AG09309 (cell line): ENCODE measurements at regions not wholly inside any gene's neighbourhood (a gene's known extent, or its start where the extent isn't known, plus 50 kb on each side); places are given as distances from the start of the nearest gene placed in this dataset.

Experiments used
- DNase-seq: peaks from one replicate; pipeline ENCODE4 v3.0.0-alpha.2; 2010; ENCODE audit warnings: low read depth
- H3K4me3 ChIP-seq: 2 replicates; pipeline ENCODE4 v1.5.1; 2011; ENCODE audit warnings: mild to moderate bottlenecking, low read depth, low read length, moderate library complexity; ENCODE audit not compliant: control insufficient read depth
- TF ChIP-seq, protein P1 (sequence below): IDR thresholded peaks from 2 replicates; pipeline ENCODE4 v1.5.1; 2011; ENCODE audit warnings: mild to moderate bottlenecking, low read depth, low read length, inconsistent platforms; ENCODE audit not compliant: insufficient read depth, control insufficient read depth; ENCODE audit errors: missing control alignments

DNA sequence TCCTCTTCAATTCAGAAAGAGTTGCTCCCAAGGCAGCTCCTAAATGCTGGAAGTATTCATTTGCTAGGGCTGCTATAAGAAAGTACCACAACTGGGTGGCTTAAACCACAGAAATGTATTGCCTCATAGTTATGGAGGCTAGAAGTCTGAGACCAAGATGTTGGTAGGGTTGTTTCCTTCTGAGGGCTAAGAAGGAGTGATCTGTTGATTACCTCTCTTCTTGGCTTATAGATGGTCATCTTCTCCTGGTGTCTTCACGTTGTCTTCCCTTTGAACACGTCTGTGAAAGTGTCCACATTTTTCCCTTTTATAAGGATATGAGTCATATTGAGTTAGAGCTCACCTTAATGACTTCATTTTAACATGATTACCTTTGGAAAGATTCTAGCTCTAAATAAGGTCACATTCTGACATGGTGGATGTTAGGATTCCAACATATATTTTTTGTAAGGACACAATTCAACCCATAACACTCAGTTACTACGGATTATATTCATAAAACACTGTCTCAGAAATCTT, 266.3 kb downstream of the SPATA18 start:
- H3K4me3 ChIP-seq: no peak overlapping the region
- TF ChIP-seq, protein P1, sequence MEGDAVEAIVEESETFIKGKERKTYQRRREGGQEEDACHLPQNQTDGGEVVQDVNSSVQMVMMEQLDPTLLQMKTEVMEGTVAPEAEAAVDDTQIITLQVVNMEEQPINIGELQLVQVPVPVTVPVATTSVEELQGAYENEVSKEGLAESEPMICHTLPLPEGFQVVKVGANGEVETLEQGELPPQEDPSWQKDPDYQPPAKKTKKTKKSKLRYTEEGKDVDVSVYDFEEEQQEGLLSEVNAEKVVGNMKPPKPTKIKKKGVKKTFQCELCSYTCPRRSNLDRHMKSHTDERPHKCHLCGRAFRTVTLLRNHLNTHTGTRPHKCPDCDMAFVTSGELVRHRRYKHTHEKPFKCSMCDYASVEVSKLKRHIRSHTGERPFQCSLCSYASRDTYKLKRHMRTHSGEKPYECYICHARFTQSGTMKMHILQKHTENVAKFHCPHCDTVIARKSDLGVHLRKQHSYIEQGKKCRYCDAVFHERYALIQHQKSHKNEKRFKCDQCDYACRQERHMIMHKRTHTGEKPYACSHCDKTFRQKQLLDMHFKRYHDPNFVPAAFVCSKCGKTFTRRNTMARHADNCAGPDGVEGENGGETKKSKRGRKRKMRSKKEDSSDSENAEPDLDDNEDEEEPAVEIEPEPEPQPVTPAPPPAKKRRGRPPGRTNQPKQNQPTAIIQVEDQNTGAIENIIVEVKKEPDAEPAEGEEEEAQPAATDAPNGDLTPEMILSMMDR: no peak
- no peak for DNase-seq

DNA sequence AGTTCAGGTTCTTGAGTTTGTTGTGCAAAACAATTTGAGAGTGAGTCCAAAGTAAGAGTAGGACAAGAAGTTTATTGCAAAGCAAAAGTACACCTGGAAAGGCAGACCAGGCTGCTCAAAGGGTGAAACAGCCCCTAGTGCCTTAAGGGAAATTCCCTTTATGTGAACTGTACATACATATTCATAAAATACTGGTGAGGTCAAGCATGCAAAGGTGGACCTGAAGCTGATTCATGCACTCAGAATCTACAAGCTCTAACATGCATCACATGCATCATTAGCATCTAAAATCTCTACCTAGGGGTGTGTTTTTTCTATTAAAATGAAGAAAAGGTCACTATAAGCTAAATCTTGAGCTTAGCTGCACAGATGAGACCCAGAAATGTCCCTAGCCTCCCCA, 266.9 kb downstream of the SPATA18 start:
- TF ChIP-seq, protein P1: no peak
- H3K4me3 ChIP-seq: no peak overlapping the region
- no peak for DNase-seq

DNA sequence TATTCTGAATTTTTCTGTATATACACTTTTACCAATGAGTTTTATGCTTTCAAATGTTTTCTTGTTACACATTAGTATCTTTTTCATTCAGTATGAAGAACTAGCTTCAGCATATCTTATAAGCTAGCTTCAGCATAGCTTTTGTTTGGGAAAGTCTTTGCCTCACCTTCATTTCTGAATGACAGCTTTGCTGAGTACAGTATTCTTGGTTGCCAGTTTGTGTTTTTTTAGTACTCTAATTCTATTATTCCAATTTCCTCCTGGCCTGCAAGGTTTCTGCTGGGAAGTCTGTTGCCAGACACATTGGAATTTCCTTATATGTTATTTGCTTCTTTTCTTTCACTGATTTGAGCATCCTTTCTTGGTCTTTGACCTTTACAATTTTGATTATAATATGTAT, 278.8 kb downstream of the SPATA18 start:
- no peak for DNase-seq
- no peak overlapping the region for H3K4me3 ChIP-seq
- TF ChIP-seq, protein P1: no peak

DNA sequence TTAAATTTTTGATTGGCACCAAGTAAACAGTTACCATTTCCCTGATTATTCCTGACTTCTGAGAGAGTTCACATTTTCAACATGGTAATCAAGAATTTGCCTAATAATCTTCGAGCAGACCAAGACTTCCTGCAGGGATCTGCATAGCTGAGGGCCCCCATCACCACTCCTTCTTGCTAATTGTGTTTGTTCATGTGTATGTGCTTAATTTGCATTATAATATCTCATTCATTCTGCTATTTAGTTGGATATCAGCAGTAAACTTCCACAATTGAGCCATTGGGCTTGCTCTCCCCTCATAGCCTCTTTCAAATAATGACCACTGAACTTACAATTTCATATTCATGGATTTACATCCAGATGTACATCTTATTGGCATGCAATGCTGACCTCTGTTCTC, 292.5 kb downstream of the SPATA18 start:
- H3K4me3 ChIP-seq: no peak overlapping the region
- TF ChIP-seq, protein P1: no peak
- no peak for DNase-seq

DNA sequence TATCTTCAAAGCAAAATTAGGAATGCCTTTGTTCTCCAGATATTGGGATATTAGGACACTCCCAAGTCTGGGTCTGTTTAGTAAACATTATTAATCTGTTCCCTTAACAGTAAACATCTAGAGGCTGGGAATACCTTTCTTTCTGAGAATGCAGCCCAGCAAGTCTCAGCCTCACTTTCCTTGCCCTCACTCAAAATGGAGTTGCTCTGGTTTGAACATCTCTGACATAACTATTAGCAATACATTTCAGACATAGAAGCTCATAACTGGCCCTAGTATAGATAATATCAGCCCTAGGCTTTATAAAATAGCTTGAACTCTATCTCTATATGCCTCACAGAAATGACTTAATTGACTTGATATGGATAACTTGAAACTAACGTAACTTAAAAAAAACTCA, 299.8 kb downstream of the SPATA18 start:
- no peak for DNase-seq
- H3K4me3 ChIP-seq: no peak overlapping the region
- TF ChIP-seq, protein P1: no peak

DNA sequence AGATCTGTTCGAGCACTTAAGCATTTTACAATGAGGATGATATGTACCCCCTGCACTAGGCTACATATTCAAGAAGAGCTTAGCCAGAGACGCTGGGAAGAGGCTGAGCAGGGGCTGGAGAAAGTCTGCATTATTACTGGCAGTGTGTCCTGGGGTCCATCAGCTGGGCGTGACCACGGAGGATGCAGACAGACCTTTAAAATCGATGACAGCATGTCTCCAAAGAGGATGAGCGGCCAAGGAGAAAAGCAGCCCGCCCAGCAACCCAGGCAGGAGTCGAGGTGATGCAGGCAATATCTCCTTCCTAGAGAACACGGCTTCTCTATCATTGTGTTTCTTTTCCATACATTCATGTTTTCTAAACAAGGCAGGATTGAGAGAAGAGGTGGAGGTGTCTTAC, 300.7 kb downstream of the USP46 start:
- TF ChIP-seq, protein P1: no peak
- no peak for DNase-seq
- no peak overlapping the region for H3K4me3 ChIP-seq

DNA sequence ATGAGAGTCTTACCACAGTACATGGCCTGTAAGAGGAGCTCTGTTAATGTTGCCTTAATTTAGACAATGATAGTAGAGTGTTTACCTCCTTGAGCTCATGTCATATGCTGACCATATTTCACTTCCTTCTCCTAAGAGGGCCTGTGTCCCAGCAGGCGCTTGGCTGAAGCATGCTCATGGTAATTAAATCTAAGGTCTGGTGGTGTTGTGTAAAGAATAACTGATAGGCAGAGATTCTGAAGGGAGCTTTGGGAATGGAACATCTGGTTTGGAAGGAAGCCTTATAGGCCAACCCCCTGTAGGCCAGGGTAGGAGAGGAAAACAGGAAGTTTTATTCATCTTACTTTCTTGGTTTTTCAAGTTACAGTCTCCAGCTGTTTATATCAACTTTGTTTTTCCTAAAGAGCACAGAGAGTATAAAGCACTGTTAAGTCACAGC, 300.2 kb downstream of the USP46 start:
- DNase-seq: no peak
- no peak overlapping the region for H3K4me3 ChIP-seq
- TF ChIP-seq, protein P1: no peak
